HG02610 (cell line): ENCODE measurements at regions not wholly inside any gene's neighbourhood (a gene's known extent, or its start where the extent isn't known, plus 50 kb on each side); places are given as distances from the start of the nearest gene placed in this dataset.

Source experiments
- ATAC-seq: cut with Tn5 transposase; IDR thresholded peaks from one replicate; pipeline ENCODE4 v1.9.1; 2021; ENCODE audit warnings: mild to moderate bottlenecking, moderate library complexity; ENCODE audit not compliant: unreplicated experiment

DNA sequence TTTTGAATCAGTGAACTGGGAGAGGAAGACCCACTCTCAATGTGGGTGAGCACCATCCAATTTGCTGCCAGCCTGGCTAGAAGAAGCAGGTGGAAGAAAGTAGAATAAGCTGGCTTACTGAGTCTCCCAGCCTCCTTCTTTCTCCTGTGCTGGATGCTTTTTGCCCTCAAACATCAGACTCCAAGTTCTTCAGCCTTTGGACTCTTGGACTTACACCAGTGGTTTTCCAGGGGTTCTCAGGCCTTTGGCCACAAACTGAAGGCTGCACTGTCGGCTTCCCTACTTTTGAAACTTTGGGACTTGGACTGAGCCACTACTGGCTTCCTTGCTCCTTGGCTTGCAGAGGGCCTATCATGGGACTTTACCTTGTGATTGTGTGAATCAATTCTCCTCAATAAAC is 804.2 kb upstream of the SLITRK1 start:
- ATAC-seq: no peak

- ATAC-seq: no peak
Measured at GRCh38 chr13:84684804-84685203, 802.5 kb upstream of the SLITRK1 start.

DNA sequence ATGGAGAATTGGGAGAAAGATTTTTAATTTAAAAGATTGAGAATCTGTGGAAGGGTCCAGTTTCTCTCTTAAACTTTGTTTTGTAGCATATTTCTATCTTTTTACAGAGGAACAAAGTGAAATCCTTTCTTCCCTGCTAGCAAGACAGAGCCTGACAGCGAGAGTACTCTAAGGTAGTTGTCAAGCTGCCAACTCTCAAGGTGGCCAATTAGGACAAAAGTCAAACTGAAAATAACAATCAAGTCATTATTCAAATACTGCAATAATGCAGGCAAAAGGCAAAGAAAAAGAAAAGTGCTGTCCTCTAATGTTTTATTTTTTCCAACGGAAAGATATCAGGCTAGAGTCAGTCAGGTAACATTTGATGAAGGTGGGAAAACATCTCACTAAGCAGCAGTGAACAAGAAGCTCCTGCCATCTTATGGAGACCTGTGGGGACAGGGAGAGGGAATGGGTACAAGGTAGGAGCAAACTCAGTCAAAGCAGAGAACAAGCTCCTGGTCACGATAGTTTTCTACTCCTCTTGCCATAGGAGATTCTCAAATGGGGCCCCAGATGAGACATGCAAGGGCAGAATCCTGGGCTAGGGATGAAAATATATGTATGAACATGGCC is 801.9 kb upstream of the SLITRK1 start:
- no peak for ATAC-seq

DNA sequence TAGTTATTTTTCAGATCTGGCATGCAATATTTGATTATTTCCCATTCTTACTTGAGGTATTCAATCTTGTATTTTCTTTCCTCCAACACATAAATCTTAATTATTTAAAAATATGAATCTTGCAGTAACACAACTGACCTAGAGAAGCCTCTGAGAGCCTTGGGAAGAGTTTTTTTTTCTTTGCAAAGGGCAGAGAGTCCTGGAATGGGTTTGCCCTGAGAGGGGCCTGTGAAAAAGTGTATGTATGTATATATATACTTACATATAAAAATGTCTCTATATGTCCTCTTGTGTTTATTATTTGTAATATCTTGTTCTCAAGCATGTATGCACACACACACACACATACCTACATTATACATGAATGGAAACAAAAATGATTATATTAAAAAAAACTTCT is 801.2 kb upstream of the SLITRK1 start:
- no peak for ATAC-seq

- ATAC-seq: no peak
Measured at GRCh38 chr13:84677836-84678235, 795.6 kb upstream of the SLITRK1 start.

GRCh38 chr13:84672616-84673015 is 790.3 kb upstream of the SLITRK1 start:
- no peak for ATAC-seq

DNA sequence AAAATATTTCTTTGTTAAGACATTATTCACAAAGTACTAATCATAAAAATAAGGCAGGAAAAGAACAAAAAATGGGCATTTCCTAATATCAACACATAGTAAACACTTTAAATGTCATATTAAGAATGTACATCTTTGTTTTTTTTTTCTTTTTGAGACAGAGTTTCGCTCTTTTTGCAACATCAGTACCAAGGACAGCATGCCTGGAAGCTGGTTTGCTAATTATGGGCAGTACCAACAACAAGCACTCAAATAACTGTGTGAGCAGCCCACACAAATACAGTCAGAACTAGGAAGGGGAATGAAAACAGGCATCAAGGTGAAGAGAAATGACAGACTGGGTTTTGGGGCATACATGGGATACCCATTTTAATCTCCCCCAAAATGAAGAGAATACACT is 788.0 kb upstream of the SLITRK1 start:
- ATAC-seq: no peak

DNA sequence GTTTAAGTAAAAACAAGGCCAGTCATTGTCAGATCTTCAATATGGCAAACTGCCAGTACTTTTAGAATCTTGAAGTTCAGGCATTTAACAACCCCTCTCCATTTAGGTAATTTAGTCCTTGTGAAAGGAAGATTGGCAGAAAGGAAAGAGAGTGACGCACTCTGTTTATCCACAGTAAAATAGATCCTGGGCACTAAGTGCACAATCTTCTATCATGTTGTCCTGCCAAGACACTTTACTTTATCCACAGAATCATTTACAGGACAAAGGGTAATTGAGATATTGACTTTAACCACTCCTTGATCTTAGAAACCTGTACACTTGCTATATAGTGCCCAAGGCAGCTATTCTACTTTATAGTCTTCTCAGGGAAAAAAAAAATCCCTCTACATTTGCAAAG is 786.4 kb upstream of the SLITRK1 start:
- ATAC-seq: no peak

DNA sequence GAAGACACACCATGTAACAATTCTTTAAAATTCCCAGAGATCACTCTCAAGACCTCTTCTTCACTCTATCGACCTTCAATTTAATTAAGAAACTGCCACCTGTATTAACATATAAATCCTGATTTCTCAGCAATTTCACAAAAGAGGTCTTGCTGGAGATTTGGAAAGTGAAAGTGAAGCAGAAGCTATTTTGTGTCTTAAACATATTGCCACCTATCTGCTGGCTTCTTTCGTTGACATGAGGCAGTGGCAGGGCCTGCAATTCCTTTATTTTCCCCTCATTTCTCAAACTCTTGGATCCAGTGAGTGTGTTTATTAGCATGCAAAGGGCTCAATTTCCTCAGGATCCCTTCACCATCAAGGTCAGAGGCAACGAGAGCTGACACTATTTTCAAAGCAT is 780.2 kb upstream of the SLITRK1 start:
- ATAC-seq: no peak

GRCh38 chr13:84661718-84662117 is 779.4 kb upstream of the SLITRK1 start:
- ATAC-seq: no peak

DNA sequence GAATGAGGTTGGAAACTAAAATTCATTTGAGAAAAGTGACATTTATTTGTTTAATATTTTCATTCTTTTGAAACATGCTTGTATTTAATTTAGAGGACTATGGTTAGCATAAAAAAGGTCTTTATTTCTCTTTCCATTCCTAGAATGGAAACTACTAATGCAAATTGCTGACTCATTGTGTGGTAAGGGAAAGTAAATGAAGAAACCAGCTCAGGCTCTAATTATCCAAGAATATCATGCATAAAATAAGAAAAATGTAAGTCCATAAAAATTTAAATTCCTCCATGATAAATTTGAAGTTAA is 777.0 kb upstream of the SLITRK1 start:
- ATAC-seq: no peak

- no peak for ATAC-seq
Measured at GRCh38 chr13:84658491-84659358, 776.5 kb upstream of the SLITRK1 start.

DNA sequence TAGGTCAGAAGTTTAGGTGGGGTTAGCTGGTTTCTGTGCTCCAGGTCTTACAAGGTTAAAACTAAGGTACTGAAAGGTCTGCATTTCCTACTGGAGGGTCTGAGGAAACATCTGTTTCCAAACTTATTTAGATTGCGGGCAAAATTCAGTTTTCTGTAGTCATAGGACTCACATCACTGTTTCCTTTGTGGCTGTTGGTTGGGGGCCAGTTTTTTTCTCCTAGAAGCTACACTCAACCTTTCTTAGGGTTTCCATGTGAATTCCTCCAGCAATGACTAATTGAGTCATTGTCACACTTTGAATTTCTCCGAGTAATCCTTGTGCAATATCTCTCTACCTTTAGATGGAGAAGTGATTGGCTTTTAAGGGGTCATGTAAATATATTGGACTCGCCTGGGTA is 773.4 kb upstream of the SLITRK1 start:
- ATAC-seq: no peak

- ATAC-seq: peak; percentile 53
Measured at GRCh38 chr13:84654654-84655275, 772.5 kb upstream of the SLITRK1 start.

- no peak for ATAC-seq
Measured at GRCh38 chr13:84653915-84654534, 771.8 kb upstream of the SLITRK1 start.

DNA sequence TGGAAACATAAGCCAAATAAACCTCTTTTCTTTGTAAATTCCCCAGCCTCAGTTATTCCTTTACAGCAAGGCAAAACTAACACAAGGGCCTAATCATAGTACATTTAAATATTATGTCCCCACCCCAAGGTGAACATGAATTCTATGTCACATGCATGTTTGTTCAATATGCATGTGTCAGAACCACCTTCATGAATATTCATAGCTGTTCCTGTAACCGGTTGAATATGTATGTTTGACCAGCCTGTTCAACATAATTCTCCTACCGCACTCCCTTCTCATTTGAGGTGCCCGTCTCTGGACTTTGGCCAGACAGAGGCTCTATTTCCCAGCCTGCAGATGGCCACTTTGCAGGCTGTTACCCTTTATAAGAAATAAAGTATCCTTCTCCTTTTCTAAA is 769.4 kb upstream of the SLITRK1 start:
- ATAC-seq: no peak

- ATAC-seq: no peak
Measured at GRCh38 chr13:84651288-84651687, 769.0 kb upstream of the SLITRK1 start.

- ATAC-seq: no peak
Measured at GRCh38 chr13:84649853-84650252, 767.6 kb upstream of the SLITRK1 start.

DNA sequence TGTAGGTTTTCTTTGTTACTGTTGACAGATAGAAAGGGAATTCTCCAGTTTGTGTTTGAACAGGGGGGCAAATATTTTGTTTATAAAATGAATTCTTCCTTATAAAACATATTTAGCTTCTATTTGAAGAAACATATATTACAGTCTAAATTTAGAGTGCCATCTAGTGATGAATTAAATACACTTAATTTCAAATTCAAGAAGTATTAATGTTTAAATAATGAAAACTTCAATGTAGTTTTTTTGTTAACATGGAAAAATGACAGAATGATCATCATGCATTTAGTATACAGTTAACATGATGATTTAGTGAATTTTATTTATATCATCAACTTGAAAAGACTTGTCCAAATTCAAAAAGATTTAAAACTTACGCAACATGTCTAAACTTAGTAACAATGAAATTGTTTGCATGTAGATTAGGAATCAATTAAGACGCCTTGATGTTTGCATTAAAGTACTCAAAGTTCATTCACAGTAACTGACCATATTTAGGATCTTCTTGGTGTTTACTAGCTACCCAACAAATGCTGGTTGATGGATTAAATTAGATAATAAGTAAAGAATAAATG is 765.9 kb upstream of the SLITRK1 start:
- no peak for ATAC-seq

- ATAC-seq: no peak
Measured at GRCh38 chr13:84646957-84647356, 764.7 kb upstream of the SLITRK1 start.

DNA sequence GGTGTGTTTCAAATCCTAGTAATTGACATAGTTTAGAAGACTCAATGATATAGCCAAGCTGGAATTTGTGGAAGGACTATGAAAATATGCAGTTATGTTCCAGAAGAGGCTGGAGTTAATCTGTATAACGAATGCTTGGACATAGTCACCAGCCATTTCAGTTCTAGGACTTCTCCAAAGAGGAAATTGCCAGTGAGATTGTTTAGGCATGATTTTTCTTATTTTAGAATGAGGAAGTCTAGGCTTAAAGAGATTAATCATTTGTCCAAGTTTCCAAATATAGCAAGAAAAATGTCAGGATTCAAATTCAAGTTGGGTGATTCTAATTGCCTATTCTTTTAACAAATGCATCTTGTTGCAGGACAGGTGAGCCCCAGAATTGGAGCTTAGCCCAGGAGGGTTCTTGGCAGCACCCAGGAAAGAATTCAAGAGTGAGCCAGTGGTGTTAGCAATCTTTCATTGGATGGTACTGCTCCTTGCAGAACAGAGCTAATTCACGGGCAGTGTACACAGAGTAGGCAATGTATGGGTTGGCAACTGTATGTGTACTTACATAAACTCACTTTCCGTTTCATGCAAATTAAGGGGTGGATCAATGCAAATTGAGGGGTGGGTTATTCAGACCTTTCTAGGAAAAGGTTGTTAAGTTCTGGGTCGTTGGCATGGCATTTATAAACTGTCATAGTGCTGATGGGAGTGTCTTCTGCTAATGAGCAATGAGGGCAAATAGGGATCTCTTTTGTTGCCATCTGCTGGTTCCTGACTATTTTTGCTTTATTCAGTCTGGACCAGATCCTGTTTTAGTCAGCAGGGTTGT is 763.1 kb upstream of the SLITRK1 start:
- ATAC-seq: no peak
